GM23248 (cell line): ENCODE measurements at regions not wholly inside any gene's neighbourhood (a gene's known extent, or its start where the extent isn't known, plus 50 kb on each side); places are given as distances from the start of the nearest gene placed in this dataset.

Experiments used
- DNase-seq: peaks from one replicate; pipeline ENCODE4 v3.0.0-alpha.2; 2015
- H2AFZ ChIP-seq: fragments of 200-600 bp; sonication (generic); 2 replicates; pipeline ENCODE4 v1.6.1; 2016; ENCODE audit warnings: antibody characterized with exemption
- H3F3A ChIP-seq: fragments of 200-600 bp; sonication (generic); 2 replicates; pipeline ENCODE4 v1.6.1; 2016; ENCODE audit warnings: mild to moderate bottlenecking, antibody characterized with exemption, mixed run types; ENCODE audit not compliant: insufficient read depth
- H3K27ac ChIP-seq: fragments of 200-600 bp; sonication (generic); 2 replicates; pipeline ENCODE4 v1.5.1; 2016; ENCODE audit warnings: mild to moderate bottlenecking
- H3K27me3 ChIP-seq: fragments of 200-600 bp; sonication (generic); replicated peaks from 2 replicates; pipeline ENCODE4 v1.6.1; 2016; ENCODE audit warnings: mild to moderate bottlenecking; ENCODE audit not compliant: insufficient read depth
- H3K36me3 ChIP-seq: fragments of 200-600 bp; sonication (generic); 2 replicates; pipeline ENCODE4 v1.6.1; 2016; ENCODE audit warnings: low read depth, mild to moderate bottlenecking
- H3K4me1 ChIP-seq: fragments of 200-600 bp; sonication (generic); 2 replicates; pipeline ENCODE4 v1.6.1; 2016; ENCODE audit warnings: mild to moderate bottlenecking; ENCODE audit not compliant: insufficient read depth
- H3K4me2 ChIP-seq: fragments of 200-600 bp; sonication (generic); one replicate; pipeline ENCODE4 v1.6.1; 2016; ENCODE audit warnings: mild to moderate bottlenecking; ENCODE audit not compliant: unreplicated experiment
- H3K4me3 ChIP-seq: fragments of 200-600 bp; sonication (generic); 2 replicates; pipeline ENCODE4 v1.5.1; 2016; ENCODE audit warnings: mild to moderate bottlenecking
- H3K79me2 ChIP-seq: fragments of 200-600 bp; sonication (generic); 2 replicates; pipeline ENCODE4 v1.6.1; 2016; ENCODE audit warnings: mild to moderate bottlenecking; ENCODE audit not compliant: insufficient read depth
- H3K9ac ChIP-seq: fragments of 200-600 bp; sonication (generic); 2 replicates; pipeline ENCODE4 v1.6.1; 2016; ENCODE audit warnings: mild to moderate bottlenecking
- H3K9me2 ChIP-seq: fragments of 200-600 bp; sonication (generic); 2 replicates; pipeline ENCODE4 v1.6.1; 2016; ENCODE audit warnings: mixed run types, mild to moderate bottlenecking, moderate library complexity; ENCODE audit not compliant: insufficient read depth
- H3K9me3 ChIP-seq: fragments of 200-600 bp; sonication (generic); one replicate; pipeline ENCODE4 v1.6.1; 2017; ENCODE audit warnings: low read depth
- H4K20me1 ChIP-seq: fragments of 200-600 bp; sonication (generic); 2 replicates; pipeline ENCODE4 v1.6.0; 2016; ENCODE audit not compliant: insufficient read depth
- EZH2 ChIP-seq: fragments of 200-600 bp; sonication (generic); IDR thresholded peaks from 2 replicates; pipeline ENCODE4 v1.6.1; 2018; ENCODE audit warnings: antibody characterized with exemption, mild to moderate bottlenecking; ENCODE audit not compliant: insufficient read depth, poor library complexity, severe bottlenecking
- EZH2phosphoT487 ChIP-seq: fragments of 200-600 bp; sonication (generic); IDR thresholded peaks from 2 replicates; pipeline ENCODE4 v1.6.1; 2018; ENCODE audit warnings: antibody characterized with exemption, moderate library complexity, mild to moderate bottlenecking, low read depth; ENCODE audit not compliant: insufficient read depth
- WGBS, 2 experiments: methylation state at CpG; one replicate each; pipeline ENCODE4 v1.1.6; 2015 to 2017; ENCODE audit warnings: low lambda C conversion rate in 2 of 2, low coverage in 1 of 2; ENCODE audit errors: missing lambda C conversion rate in 2 of 2; 5-methylcytosine and 5-hydroxymethylcytosine counted together
- in situ Hi-C: fragments of 300-500 bp; cut with MboI; formaldehyde crosslinking; loops from 2 replicates; pipeline ENCODE4 v1.15.0; 2020

DNA sequence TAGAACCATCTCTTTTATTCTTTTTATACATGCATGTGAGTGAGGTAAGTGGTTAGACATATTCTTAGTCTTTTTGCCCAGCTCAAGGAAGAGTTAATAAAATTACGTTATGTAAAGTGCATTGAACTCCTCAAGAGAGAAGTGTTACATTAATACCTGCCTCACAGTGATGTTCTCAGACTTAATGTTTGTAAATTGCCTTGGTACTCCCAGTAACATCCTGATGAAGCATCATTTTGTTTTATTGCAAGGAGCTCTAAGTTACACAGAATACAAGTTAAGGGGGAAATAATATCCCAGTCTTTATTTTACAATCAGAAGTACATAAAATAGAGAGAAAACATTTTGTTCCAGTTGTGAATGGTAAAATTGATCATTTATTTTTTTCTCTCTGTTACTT, 89.5 kb upstream of the ARRDC3 start:
- no peaks in the 10 kb centered on the region for H3F3A ChIP-seq
- in situ Hi-C loops = no loop called here
- H4K20me1 ChIP-seq = no peaks in the 10 kb centered on the region
- H3K36me3 ChIP-seq = no peaks in the 10 kb centered on the region
- no peaks in the 10 kb centered on the region for H3K9me3 ChIP-seq
- no peaks in the 10 kb centered on the region for H3K9me2 ChIP-seq
- 11 to 12% methylated on average over 1 of the region's 1 CpG for WGBS, 2 experiments
- H3K27ac ChIP-seq = no peak overlapping the region
- H3K79me2 ChIP-seq = no peaks in the 10 kb centered on the region
- H3K4me1 ChIP-seq = no peaks in the 10 kb centered on the region
- no peak overlapping the region for H3K4me2 ChIP-seq
- no peak overlapping the region for H2AFZ ChIP-seq
- DNase-seq = no peak
- no peaks in the 10 kb centered on the region; the same call in 1 of the 2 replicates for H3K27me3 ChIP-seq
- no peak overlapping the region for H3K9ac ChIP-seq
- TF ChIP-seq EZH2 = no peak
- TF ChIP-seq EZH2phosphoT487 = no peak
- no peak overlapping the region for H3K4me3 ChIP-seq

DNA sequence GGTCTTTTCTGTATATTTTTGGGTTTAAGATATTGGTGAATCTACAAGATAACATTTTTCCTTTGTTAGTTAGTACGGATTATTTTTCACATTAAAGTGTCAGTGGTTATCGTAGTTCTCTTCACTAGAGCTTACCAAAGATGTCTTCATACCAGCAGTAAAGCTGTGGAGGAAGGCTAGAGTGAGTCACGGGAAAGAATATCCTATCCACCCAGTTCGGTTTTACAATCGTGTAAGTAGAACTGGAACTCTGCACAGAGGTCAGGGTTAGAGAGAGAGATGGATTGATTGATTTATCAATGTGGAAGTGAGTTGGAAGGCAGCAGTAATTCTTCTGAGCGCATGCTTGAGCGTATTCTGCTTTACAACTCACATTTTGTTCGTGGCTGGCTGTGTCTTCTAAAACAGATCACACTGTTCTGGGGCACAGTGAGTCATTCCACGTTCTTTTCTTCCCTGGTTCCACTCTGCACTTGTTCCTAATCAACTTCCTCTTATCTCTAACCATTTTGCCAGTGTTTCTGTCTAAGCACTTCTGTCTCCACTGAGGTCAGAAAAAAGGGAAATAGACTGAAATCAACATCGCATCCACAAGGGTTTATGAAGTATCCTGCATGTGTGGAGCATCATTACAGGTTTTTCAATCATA, 86.5 kb upstream of the ARRDC3 start:
- Histone ChIP-seq H3F3A (no peaks in the 10 kb centered on the region), H3K9ac (no peak overlapping the region), H4K20me1 (no peaks in the 10 kb centered on the region), H3K27me3 (no peaks in the 10 kb centered on the region; the same call in 1 of the 2 replicates), H3K79me2 (no peaks in the 10 kb centered on the region), H2AFZ (no peak overlapping the region), H3K9me2 (no peaks in the 10 kb centered on the region), H3K9me3 (no peaks in the 10 kb centered on the region), H3K4me3 (no peak overlapping the region), H3K27ac (no peak overlapping the region), H3K4me1 (no peaks in the 10 kb centered on the region), H3K36me3 (no peaks in the 10 kb centered on the region), H3K4me2 (no peak overlapping the region)
- 65 to 67% methylated on average over 10 of the region's 10 CpGs for WGBS, 2 experiments
- in situ Hi-C loops = no loop called here
- TF ChIP-seq EZH2 (no peak), EZH2phosphoT487 (no peak)
- DNase-seq = no peak

DNA sequence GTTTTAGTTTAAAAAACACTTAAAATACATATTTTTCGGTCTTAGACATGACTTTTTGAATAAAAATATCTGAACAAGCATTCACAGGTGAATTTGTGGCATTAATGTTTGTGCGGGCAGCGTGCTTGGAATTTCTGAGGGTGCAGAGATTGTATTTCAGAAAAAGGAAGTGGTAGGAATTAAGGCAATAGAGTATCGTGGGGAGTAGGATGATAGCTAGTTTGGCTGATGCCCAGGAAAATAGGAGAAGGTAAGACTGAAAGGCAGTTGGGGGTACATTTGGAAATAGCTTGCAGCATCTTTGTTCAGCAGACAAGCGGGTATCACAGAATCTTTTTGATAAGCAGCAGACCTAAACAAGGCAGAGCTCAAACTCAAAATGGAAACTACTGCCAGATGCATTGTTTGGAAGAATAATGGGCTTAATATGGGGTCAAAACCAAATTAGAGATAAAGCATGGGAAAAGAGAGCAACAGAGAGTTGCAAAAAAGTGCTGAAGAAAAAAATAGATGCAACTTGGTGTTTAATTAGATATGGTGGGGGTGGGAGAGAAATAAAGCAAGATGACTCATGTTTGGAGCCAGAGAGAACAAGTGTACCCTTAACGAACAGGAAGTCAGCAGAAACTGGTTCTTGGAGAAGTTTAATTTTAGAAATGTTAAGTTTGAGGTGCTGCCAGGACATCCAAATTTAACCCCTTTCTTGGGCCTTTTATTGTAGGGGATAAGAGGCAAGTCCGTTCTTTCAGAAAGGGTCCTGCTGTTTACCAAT, 85.7 kb upstream of the ARRDC3 start:
- Histone ChIP-seq H3K4me1 (no peaks in the 10 kb centered on the region), H3K9me3 (no peaks in the 10 kb centered on the region), H4K20me1 (no peaks in the 10 kb centered on the region), H3K9me2 (no peaks in the 10 kb centered on the region), H3K4me3 (no peak overlapping the region), H3K36me3 (no peaks in the 10 kb centered on the region), H3F3A (no peaks in the 10 kb centered on the region), H3K27ac (no peak overlapping the region), H3K79me2 (no peaks in the 10 kb centered on the region), H2AFZ (no peak overlapping the region), H3K9ac (no peak overlapping the region), H3K27me3 (no peaks in the 10 kb centered on the region; the same call in 1 of the 2 replicates), H3K4me2 (no peak overlapping the region)
- TF ChIP-seq EZH2 (no peak), EZH2phosphoT487 (no peak)
- WGBS, 2 experiments = 67 to 71% methylated on average over 7 of the region's 7 CpGs
- DNase-seq = no peak
- in situ Hi-C loops = no loop called here

DNA sequence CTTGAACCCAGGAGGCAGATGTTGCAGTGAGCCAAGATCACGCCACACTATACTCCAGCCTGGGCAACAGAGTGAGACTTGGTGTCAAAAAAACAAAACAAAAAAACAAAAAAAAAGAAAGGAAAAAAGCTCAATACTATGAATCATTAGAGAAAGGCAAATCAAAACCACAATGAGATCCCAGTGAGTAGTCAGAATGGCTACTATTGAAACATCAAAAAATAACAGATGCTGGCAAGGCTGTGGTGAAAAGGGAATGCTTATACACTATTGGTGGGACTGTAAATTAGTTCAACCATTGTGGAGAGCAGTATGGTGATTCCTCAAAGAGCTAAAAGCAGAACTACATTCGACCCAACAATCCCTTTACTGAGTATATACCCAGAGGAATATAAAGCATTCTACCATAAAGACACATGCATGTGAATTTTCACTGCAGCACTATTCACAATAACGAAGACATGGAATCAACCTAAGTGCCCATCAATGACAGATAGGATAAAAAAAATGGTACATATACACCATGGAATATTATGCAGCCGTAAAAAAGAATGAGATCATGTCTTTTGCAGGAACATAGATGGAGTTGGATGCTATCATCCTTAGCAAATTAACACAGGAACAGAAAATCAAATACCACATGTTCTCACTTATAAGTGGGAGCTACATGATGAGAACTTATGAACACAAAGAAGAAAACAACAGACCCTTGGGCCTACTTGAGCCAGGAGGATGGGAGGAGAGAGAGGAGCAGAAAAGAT, 81.9 kb upstream of the ARRDC3 start:
- no peaks in the 10 kb centered on the region for H3K4me1 ChIP-seq
- no peak overlapping the region for H3K4me2 ChIP-seq
- no peaks in the 10 kb centered on the region for H3K36me3 ChIP-seq
- H3F3A ChIP-seq = no peaks in the 10 kb centered on the region
- in situ Hi-C loops = no loop called here
- no peak overlapping the region for H3K4me3 ChIP-seq
- peak; percentile 2 for DNase-seq
- H3K9me2 ChIP-seq = no peaks in the 10 kb centered on the region
- no peaks in the 10 kb centered on the region for H4K20me1 ChIP-seq
- H3K9me3 ChIP-seq = no peaks in the 10 kb centered on the region
- H3K9ac ChIP-seq = no peak overlapping the region
- TF ChIP-seq EZH2phosphoT487 (no peak), EZH2 (no peak)
- WGBS, 2 experiments = 38 to 50% methylated on average over 4 of the region's 4 CpGs
- no peaks in the 10 kb centered on the region for H3K27me3 ChIP-seq
- H3K27ac ChIP-seq = no peak overlapping the region
- H3K79me2 ChIP-seq = no peaks in the 10 kb centered on the region
- no peak overlapping the region for H2AFZ ChIP-seq
